ENCODE measurements at regions not wholly inside any gene's neighbourhood (a gene's known extent, or its start where the extent isn't known, plus 50 kb on each side); places are given as distances from the start of the nearest gene placed in this dataset.

DNA sequence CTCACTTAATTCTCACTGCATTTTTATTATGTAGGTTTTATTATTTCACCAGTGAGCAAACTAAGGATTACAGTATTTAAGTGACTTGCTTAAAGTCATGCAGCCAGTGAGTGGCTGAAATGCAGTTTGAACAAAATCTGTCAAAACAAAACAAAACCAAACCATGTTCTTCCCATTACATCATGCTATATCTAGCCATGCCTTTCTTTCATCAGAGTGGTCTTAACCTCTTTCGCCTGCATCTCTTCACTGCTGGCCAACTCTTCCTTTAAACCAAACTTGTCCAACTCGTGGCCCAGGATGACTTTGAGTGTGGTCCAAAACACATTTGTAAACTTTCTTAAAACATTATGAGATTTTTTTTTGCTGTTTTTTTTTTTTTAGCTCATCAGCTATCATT lies 223.2 kb downstream of the PCDH7 start:
- peak; percentile 43 for FAIRE-seq

- FAIRE-seq = no peak
Observed at GRCh38 chr4:30945586-30945985, 225.4 kb downstream of the PCDH7 start.

- FAIRE-seq = no peak
Observed at GRCh38 chr4:30946288-30946687, 226.1 kb downstream of the PCDH7 start.

DNA sequence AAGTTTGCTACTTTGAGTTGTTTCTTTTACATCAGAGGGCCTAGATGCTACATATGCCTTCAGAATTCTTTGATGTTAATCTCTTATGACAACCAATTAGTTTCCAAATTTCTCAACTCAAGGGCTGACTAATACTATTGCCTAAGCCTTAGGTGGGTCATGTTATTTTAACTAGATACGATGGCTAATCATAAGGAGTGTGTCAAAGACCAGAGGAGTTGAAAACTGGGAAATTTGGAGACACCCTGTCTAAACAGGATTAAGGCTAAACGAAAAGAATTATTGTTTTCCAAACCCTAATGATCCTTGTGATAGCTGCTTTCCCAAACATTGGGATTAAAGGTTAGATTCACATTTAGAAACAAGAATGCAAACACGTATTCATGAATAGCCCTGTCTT lies 228.5 kb downstream of the PCDH7 start:
- no peak for FAIRE-seq

DNA sequence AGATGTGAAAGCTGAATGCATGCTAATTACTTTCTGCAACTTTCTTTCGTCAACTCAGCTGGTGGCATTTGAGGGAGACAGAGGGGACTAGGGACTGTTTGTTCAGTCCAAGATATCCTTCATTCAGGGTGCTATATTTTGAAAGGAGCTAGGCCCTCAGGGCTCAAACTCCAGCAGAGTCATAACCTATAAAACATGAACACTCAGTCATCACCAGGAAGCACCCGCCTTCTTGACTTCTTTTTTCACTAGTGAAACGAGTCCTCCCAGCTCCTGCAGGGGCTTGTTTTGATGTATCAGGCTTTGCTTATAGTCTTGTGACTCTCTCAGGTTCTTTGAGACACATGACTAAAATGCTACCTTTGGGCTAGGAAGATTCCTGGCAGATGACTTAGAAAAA lies 230.6 kb downstream of the PCDH7 start:
- FAIRE-seq = no peak

DNA sequence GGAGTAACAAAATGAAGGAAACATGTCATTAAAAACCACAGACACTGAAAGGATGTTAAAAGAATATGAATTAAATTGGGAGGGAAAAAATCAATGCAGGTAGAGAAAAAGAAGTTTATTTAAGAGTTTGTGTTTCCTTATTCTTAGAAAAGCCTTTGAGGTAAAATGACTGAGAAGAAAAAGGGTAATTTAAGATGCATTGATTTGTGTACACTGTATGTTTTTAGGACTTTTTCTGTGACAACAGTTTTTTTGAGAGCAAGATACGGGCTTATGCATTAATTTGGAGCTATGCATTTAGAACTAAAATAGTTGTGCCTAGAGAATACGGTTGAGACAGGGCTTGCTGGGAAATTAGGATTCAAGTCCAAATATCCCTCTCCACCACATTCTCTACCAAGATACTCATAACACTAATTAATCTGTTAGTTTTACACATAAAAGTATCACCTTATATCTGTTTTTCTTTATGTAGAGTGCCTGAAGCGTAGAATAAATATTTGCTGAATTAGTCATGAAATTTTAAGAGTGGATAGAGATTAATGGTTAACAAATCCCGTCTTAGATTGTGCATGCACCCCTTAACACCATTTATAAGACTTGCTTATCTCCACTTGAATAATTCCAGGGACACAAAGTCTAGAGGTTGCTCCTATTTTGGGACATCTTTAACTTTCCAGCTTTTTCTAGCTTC lies 232.5 kb downstream of the PCDH7 start:
- FAIRE-seq = no peak

DNA sequence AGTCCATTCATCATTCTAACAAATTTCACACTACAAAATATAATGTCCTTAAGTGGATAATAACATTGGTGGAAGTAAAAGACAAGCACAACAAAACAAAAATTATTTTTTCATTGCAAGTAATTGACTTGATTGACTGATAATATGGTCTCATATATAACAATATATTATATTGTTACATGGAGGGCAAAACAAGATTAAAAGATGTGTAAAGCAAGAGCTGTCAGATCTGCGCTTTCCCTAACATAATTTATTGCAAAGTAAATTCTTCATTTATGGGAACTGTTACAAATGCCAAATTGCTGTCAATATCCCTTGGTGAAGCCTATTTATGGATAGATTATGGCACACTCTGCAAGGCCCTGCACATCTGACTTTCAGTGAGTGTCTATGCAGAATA lies 233.6 kb downstream of the PCDH7 start:
- FAIRE-seq = no peak

DNA sequence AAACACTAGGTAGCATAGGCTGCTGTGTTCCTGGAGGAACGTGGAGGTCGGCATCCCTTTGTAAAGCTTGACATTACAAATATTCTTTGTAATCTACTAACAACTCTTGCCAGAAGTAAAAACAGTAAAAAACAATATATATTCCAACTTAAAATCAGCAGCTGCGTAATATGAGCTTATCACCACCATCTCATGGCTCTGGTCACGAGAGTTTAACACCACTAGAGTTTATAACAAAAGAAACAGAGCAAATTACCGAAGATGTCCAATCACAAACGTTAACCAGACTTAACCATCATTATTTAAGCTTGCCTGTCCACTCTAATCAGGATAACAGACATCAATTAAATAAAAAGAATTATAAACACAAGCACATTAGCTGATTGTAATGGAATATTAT lies 236.7 kb downstream of the PCDH7 start:
- FAIRE-seq = no peak

GRCh38 chr4:30957706-30958105 lies 237.5 kb downstream of the PCDH7 start:
- FAIRE-seq = no peak

DNA sequence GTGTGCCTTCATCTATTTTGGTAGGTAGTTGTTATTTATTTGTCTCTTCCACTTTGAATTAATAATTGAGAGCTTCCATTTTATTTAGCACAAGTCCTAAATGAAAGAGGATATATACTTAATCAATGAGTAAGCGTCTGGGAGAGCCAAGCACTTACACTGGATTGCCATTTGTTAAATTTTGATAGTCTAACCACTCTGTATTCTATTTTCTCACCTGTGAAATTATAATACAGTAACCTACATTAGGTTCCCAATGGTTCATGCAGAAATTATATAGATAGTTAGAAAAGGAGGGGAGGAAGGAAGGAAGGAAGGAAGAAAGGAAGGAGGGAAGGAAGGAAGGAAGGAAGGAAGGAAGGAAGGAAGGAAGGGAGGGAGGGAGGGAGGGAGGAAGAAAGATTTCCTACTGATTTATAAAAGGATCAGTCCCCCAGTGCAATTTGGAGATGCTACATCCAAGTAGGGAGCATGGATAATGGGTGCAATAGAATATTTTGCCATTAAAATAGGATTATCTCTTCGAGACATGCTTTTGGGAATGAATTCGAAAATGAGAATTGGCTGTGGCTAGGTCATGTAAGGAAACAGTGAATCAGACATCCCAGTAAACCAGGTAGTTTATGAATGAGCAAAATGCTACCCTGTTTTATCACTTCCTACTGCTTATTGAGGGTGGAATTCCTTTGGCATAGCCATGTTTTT lies 239.8 kb downstream of the PCDH7 start:
- no peak for FAIRE-seq

- FAIRE-seq = no peak
Observed at GRCh38 chr4:30962939-30963338, 242.8 kb downstream of the PCDH7 start.

GRCh38 chr4:30968926-30969325 lies 248.8 kb downstream of the PCDH7 start:
- FAIRE-seq = no peak

DNA sequence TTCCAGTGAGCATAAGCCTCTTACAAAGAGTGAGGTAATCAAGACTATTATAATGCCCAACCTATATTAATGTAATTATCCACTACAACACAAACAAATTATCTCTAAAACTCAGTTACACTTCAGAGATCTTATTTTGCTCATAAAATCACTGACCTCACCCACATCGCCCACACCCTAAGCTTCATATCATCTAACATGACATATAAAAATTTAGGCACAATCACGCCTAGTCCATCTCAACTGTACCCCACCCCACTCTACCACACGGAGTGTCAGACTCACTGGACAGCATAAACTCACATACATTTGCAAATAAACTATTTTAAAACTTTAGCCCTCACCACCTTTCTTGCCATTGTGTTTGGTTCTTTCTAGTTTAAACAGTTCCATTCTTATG lies 252.4 kb downstream of the PCDH7 start:
- no peak for FAIRE-seq

DNA sequence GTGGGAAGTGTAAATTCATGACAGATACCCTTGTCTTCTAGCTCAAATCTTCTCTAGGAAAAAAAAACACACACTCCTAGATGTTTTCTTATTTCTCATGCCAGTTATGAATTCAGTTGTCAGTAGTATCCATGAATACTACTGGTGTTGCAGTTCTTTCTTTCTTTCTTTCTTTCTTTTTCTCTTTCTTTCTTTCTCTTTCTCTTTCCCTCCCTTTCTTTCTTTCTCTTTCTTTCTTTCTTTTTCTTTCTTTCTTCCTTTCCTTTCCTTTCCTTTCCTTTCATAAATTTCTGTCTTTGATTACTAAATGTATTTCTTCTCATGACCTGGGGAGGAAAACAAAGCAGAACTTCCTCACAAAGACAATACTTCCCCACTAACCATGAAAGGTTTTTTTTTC lies 253.8 kb downstream of the PCDH7 start:
- FAIRE-seq = no peak

DNA sequence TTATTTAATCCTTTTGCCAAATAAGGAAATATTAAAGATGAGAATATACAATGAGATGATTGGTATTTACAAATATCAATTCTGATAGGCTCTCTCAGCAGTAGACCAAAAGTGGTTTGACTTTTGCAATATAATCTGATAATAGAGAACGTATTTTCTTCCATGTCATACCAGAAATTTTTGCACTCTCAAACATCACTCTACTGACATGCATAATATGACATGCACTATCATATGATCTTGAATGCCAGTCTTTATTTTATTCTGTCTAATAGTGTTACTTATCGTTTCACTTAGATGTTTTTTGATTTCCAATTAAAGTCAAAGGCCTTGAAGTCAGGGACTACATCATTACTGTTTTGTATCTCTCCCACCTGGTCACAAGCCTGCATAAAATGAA lies 259.2 kb downstream of the PCDH7 start:
- FAIRE-seq = no peak

GRCh38 chr4:30989508-30989907 lies 269.3 kb downstream of the PCDH7 start:
- FAIRE-seq = no peak

- FAIRE-seq = no peak
Observed at GRCh38 chr4:30996841-30997240, 276.7 kb downstream of the PCDH7 start.

DNA sequence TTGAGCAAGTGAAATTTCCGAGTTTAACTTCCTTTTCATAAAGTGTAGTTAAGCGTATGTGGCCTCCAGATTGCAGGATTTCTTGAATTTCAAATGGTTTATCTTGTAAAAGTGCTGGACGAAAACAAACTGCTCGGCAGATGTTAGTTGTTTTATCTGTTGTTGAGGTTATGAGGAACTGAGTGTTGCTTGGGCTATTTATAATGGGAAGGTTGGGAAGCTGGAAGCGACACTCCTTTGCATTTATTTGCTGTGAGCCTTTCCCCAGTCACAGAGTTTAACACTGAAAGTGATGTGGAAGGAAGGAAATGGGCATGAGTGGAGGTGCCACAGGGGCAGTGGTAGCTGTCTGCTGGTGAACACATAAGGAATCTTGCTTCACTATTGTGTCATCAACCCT lies 284.9 kb downstream of the PCDH7 start:
- peak; percentile 88 for FAIRE-seq

DNA sequence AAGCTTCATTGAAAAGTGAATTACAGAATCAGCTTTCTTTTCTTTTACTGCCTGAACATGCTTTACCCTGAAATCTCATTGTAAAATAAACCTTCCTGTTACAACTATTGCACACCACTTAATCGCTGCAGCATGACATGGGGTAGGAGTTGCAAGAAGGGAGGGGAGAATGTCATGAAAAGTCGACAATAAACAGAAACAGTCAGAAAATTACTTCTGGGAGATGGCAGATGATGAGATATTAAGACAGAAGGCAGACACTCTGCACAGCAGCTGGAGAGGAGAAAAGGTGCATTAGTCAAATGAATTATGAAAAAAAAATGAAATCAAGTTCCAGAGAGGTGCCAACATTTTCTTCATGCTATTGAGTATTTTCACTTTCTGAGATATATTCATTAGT lies 287.7 kb downstream of the PCDH7 start:
- no peak for FAIRE-seq

- no peak for FAIRE-seq
Observed at GRCh38 chr4:31009926-31010325, 289.8 kb downstream of the PCDH7 start.

- FAIRE-seq = no peak
Observed at GRCh38 chr4:31015123-31015522, 295.0 kb downstream of the PCDH7 start.

- no peak for FAIRE-seq
Observed at GRCh38 chr4:31016322-31017061, 296.3 kb downstream of the PCDH7 start.

DNA sequence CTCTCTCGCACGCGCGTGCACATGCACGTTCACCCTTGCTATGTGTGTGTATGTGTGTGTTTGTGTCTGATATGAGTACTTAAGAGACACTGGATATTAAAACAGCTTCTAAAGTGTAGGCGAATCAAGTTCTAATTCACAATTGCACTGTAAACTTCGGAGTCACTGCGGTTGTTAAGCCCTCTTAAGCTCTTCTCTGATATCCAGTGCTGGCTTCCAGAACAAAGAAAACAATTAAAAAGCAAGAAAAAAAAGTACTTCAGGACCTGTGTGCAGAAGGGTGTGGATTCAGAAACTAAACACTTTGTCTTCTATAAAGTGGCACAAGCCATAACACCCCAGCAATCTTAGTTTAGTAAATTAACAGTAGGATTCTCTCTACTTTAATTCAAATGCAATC lies 300.2 kb downstream of the PCDH7 start:
- FAIRE-seq = no peak

DNA sequence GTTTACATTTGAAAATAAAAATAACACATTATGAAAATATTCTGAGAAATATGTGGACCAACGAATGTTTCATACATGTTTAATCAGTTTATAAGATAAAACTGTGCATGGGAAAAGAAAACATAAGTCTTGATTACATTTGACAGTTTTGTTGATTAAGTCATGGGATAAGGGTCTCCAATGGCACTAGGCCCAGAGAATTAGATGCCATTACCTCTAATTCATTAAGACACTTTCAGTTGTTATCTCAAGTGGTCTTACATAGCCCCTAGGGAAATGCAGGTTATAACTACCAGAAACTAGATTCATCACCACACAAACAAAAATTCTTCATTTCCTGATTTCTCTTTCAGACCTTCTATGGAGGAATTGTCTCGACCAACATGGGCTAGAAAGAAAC lies 300.8 kb downstream of the PCDH7 start:
- FAIRE-seq = no peak

Measured in endometrium (tissue), 2 donors.